ENCODE measurements at regions not wholly inside any gene's neighbourhood (a gene's known extent, or its start where the extent isn't known, plus 50 kb on each side); places are given as distances from the start of the nearest gene placed in this dataset.

GRCh38 chr13:73462241-73462640, 403.4 kb downstream of the KLF5 start:
- Histone ChIP-seq H3K36me3 (replicated peaks; ENCODE audit: insufficient read depth, low read depth) (no peaks in the 10 kb centered on the region), H2AFZ (no peak overlapping the region), H3K27ac (no peak overlapping the region), H3K4me1 (ENCODE audit: insufficient read depth) (peaks cover 6% of the 10 kb centered on the region), H4K20me1 (ENCODE audit: insufficient read depth, poor library complexity, severe bottlenecking) (no peaks in the 10 kb centered on the region), H3K79me2 (no peaks in the 10 kb centered on the region), H3K4me3 (no peak overlapping the region), H3K9me3 (ENCODE audit: low read depth) (no peaks in the 10 kb centered on the region), H3K9me2 (replicated peaks; ENCODE audit: insufficient read depth) (no peaks in the 10 kb centered on the region), H3K27me3 (no peaks in the 10 kb centered on the region), H3K4me2 (no peak overlapping the region)
- WGBS (ENCODE audit: low lambda C conversion rate, missing lambda C conversion rate), result 88% methylated on average over 4 of the region's 4 CpGs
- TF ChIP-seq CTCF (IDR thresholded peaks at IDR 0.05; ENCODE audit: poor library complexity), result no peak
- no peak for DNase-seq (ENCODE audit: low spot score)

- no peak for TF ChIP-seq CTCF (IDR thresholded peaks at IDR 0.05; ENCODE audit: poor library complexity)
- TF ChIP-seq EZH2phosphoT487 (IDR thresholded peaks at IDR 0.05; ENCODE audit: low read depth, severe bottlenecking, unreplicated experiment), result peak; percentile 95
- DNase-seq (ENCODE audit: low spot score), result peak; percentile 62
- Histone ChIP-seq H4K20me1 (ENCODE audit: insufficient read depth, poor library complexity, severe bottlenecking) (no peaks in the 10 kb centered on the region), H3K4me1 (ENCODE audit: insufficient read depth) (no peaks in the 10 kb centered on the region), H3K36me3 (replicated peaks; ENCODE audit: insufficient read depth, low read depth) (no peaks in the 10 kb centered on the region), H3K27ac (peak overlapping the region; percentile 72), H3K9me2 (replicated peaks; ENCODE audit: insufficient read depth) (no peaks in the 10 kb centered on the region), H3K27me3 (no peaks in the 10 kb centered on the region), H3K79me2 (no peaks in the 10 kb centered on the region), H3K4me2 (peak overlapping the region; percentile 42), H2AFZ (no peak overlapping the region), H3K4me3 (no peak overlapping the region), H3K9me3 (ENCODE audit: low read depth) (peaks cover 4% of the 10 kb centered on the region)
- 76% methylated on average over 10 of the region's 10 CpGs for WGBS (ENCODE audit: low lambda C conversion rate, missing lambda C conversion rate)
These were observed 392.6 kb downstream of the KLF5 start for GRCh38 chr13:73451221-73452029.

GRCh38 chr13:73450583-73450982, 391.8 kb downstream of the KLF5 start:
- Histone ChIP-seq H3K27me3 (no peaks in the 10 kb centered on the region), H2AFZ (no peak overlapping the region), H3K27ac (peak overlapping the region; percentile 72), H3K4me2 (no peak overlapping the region), H4K20me1 (ENCODE audit: insufficient read depth, poor library complexity, severe bottlenecking) (no peaks in the 10 kb centered on the region), H3K9me3 (ENCODE audit: low read depth) (peaks cover 4% of the 10 kb centered on the region), H3K4me3 (no peak overlapping the region), H3K36me3 (replicated peaks; ENCODE audit: insufficient read depth, low read depth) (no peaks in the 10 kb centered on the region), H3K9me2 (replicated peaks; ENCODE audit: insufficient read depth) (no peaks in the 10 kb centered on the region), H3K4me1 (ENCODE audit: insufficient read depth) (no peaks in the 10 kb centered on the region), H3K79me2 (no peaks in the 10 kb centered on the region)
- WGBS (ENCODE audit: low lambda C conversion rate, missing lambda C conversion rate), result 78% methylated on average over 2 of the region's 2 CpGs
- TF ChIP-seq EZH2 (IDR thresholded peaks at IDR 0.05; ENCODE audit: borderline replicate concordance) (no peak), EZH2phosphoT487 (IDR thresholded peaks at IDR 0.05; ENCODE audit: low read depth, severe bottlenecking, unreplicated experiment) (no peak), CTCF (IDR thresholded peaks at IDR 0.05; ENCODE audit: poor library complexity) (no peak)
- DNase-seq (ENCODE audit: low spot score), result no peak

Measured in hepatocyte (in vitro differentiated cells).